K562 (cell line): ENCODE measurements at regions not wholly inside any gene's neighbourhood (a gene's known extent, or its start where the extent isn't known, plus 50 kb on each side); places are given as distances from the start of the nearest gene placed in this dataset.

ENCODE experiments used
- BRF2 ChIP-seq: IDR thresholded peaks from 3 replicates; pipeline ENCODE4 v1.6.1; 2011; ENCODE audit warnings: borderline replicate concordance, mild to moderate bottlenecking; ENCODE audit not compliant: insufficient read length, insufficient read depth
- CHD1 ChIP-seq: fragments of 200-600 bp; sonication (generic); IDR thresholded peaks from one replicate; pipeline ENCODE4 v1.6.1; 2012; ENCODE audit warnings: mild to moderate bottlenecking, moderate library complexity, low read length, inconsistent platforms
- KDM1A ChIP-seq, 2 experiments: fragments of 450-650 bp; IDR thresholded peaks; 2 replicates each; pipeline ENCODE4 v1.6.1; 2016; ENCODE audit warnings: mild to moderate bottlenecking in 2 of 2
- MAX ChIP-seq: sonication (generic); formaldehyde crosslinking; IDR thresholded peaks from 2 replicates; pipeline ENCODE4 v1.9.0; 2022; ENCODE audit warnings: mild to moderate bottlenecking, missing genetic modification reagents
- NFRKB ChIP-seq: fragments of 450-650 bp; IDR thresholded peaks from 2 replicates; pipeline ENCODE4 v1.6.1; 2016; ENCODE audit warnings: low read depth
- PCBP2 ChIP-seq: fragments of 200-400 bp; formaldehyde crosslinking; IDR thresholded peaks from 2 replicates; pipeline ENCODE4 v1.6.1; 2018; ENCODE audit warnings: low read length, low read depth, mild to moderate bottlenecking, moderate library complexity; ENCODE audit not compliant: poor library complexity, severe bottlenecking
- POLR2A ChIP-seq: fragments of 450-650 bp; conservative IDR thresholded peaks from 2 replicates; pipeline ENCODE4 v1.6.1; 2016
- POLR2AphosphoS5 ChIP-seq: IDR thresholded peaks from 2 replicates; pipeline ENCODE4 v1.6.1; 2011; ENCODE audit warnings: mild to moderate bottlenecking, low read depth, low read length, moderate library complexity; ENCODE audit not compliant: control insufficient read depth, insufficient read depth
- ZNF586 ChIP-seq: fragments of 450-650 bp; formaldehyde crosslinking; conservative IDR thresholded peaks from 2 replicates; pipeline ENCODE4 v1.4.0; 2020; ENCODE audit warnings: mild to moderate bottlenecking, moderate library complexity
- TF ChIP-seq, protein P1 (sequence below), 2 experiments: fragments of 450-650 bp in 1 of 2; sonication (generic) in 1 of 2; formaldehyde crosslinking in 1 of 2; IDR thresholded peaks in 1 of 2; conservative IDR thresholded peaks in 1 of 2; 2 replicates each; pipeline versions ENCODE4 v1.6.1 to v1.8.1; 2016 to 2023; ENCODE audit warnings: mild to moderate bottlenecking in 2 of 2, moderate library complexity in 2 of 2, inconsistent platforms in 1 of 2, missing genetic modification reagents in 1 of 2
- TF ChIP-seq, protein P2 (sequence below), 3 experiments: IDR thresholded peaks in 2 of 3; conservative IDR thresholded peaks in 1 of 3; 2 replicates each; pipeline ENCODE4 v1.5.1; 2011 to 2012; ENCODE audit warnings: low read length in 3 of 3, mild to moderate bottlenecking in 3 of 3, control low read depth in 2 of 3, improper control_type of control experiment in 1 of 3, inconsistent platforms in 1 of 3, low read depth in 1 of 3, mixed read lengths in 1 of 3, moderate library complexity in 1 of 3; ENCODE audit not compliant: insufficient read depth in 2 of 3

GRCh38 chr5:117809251-117809650, 1179.1 kb downstream of the DTWD2 start:
- TF ChIP-seq KDM1A (IDR thresholded peaks at IDR 0.05) = no peak
- TF ChIP-seq, protein P1, sequence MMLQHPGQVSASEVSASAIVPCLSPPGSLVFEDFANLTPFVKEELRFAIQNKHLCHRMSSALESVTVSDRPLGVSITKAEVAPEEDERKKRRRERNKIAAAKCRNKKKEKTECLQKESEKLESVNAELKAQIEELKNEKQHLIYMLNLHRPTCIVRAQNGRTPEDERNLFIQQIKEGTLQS (IDR thresholded peaks at IDR 0.05) = no peak
- TF ChIP-seq, protein P1 (CRISPR knock-in tag; conservative IDR thresholded peaks at IDR 0.05) = no peak
- no peak for TF ChIP-seq POLR2AphosphoS5
- TF ChIP-seq NFRKB = no peak
- TF ChIP-seq CHD1 = no peak
- no peak for TF ChIP-seq ZNF586 (CRISPR knock-in tag)
- no peak for TF ChIP-seq MAX (CRISPR knock-in tag)
- no peak for TF ChIP-seq POLR2A
- TF ChIP-seq, protein P2, sequence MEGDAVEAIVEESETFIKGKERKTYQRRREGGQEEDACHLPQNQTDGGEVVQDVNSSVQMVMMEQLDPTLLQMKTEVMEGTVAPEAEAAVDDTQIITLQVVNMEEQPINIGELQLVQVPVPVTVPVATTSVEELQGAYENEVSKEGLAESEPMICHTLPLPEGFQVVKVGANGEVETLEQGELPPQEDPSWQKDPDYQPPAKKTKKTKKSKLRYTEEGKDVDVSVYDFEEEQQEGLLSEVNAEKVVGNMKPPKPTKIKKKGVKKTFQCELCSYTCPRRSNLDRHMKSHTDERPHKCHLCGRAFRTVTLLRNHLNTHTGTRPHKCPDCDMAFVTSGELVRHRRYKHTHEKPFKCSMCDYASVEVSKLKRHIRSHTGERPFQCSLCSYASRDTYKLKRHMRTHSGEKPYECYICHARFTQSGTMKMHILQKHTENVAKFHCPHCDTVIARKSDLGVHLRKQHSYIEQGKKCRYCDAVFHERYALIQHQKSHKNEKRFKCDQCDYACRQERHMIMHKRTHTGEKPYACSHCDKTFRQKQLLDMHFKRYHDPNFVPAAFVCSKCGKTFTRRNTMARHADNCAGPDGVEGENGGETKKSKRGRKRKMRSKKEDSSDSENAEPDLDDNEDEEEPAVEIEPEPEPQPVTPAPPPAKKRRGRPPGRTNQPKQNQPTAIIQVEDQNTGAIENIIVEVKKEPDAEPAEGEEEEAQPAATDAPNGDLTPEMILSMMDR (IDR thresholded peaks at IDR 0.05 in 2 of 3, conservative IDR thresholded peaks at IDR 0.05 in 1 of 3; ENCODE audit: insufficient read depth in 2 of 3, low read depth in 1 of 3, low read length in 3 of 3) = no peak
- no peak for TF ChIP-seq BRF2
- TF ChIP-seq PCBP2 = no peak
